ENCODE measurements at regions not wholly inside any gene's neighbourhood (a gene's known extent, or its start where the extent isn't known, plus 50 kb on each side); places are given as distances from the start of the nearest gene placed in this dataset.

DNA sequence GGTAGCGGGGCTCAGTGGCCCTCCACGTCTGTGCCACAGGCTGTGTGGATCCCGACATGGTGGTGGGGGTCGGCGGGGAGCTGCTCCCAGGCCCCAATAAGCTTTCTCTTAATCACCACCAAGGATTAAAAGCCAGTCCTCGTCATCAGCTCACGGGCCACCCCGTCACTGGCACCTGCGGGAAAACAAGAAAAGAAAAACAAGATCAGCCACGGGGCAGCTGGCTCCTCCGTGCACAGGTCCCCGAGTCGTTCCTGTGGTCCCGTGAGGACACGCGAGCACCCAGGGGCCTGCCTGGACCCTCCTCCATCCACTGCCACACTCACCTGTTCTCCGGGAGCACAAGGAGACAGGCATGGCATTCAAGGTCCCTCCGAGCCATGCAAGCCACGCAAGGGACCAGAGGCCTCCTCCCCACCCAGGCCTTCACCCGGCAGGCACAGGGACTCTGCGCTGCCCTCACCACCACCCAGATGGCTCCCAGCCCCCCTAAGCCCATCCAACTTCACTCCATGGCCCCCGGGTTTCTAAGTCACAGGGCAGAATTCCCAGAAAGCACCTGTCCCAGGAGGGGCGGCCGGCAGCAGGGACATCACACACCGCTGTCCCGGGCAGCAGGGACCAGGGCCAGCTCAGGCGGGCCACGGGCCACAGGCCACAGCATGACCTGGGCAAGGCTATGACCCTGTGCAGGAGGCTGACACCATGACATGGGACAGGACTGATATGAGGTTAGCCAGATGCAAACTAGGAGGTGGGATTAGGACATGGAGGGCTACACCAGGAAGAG lies 72.0 kb downstream of the NCOR2 start:
- no peaks in the 10 kb centered on the region for H3K79me2 ChIP-seq (ENCODE audit: insufficient read depth, low read depth, low read length)
- no peak overlapping the region for H3K4me3 ChIP-seq (ENCODE audit: low read depth, low read length, poor library complexity, severe bottlenecking)
- intact Hi-C loops (cut with micrococcal nuclease; ENCODE audit: unreplicated experiment), result no loop called here
- H4K20me1 ChIP-seq (ENCODE audit: insufficient read depth, low read length), result peaks cover 18% of the 10 kb centered on the region; the same call in 1 of the 2 replicates
- H3K4me2 ChIP-seq (ENCODE audit: low read length), result no peak overlapping the region
- ChIA-PET POLR2A (no interaction called here), CTCF (ENCODE audit: unreplicated experiment) (no interaction called here)
- no peak for TF ChIP-seq EZH2phosphoT487 (IDR thresholded peaks at IDR 0.05; ENCODE audit: borderline replicate concordance, low read depth, low read length)
- TF ChIP-seq, protein P1, sequence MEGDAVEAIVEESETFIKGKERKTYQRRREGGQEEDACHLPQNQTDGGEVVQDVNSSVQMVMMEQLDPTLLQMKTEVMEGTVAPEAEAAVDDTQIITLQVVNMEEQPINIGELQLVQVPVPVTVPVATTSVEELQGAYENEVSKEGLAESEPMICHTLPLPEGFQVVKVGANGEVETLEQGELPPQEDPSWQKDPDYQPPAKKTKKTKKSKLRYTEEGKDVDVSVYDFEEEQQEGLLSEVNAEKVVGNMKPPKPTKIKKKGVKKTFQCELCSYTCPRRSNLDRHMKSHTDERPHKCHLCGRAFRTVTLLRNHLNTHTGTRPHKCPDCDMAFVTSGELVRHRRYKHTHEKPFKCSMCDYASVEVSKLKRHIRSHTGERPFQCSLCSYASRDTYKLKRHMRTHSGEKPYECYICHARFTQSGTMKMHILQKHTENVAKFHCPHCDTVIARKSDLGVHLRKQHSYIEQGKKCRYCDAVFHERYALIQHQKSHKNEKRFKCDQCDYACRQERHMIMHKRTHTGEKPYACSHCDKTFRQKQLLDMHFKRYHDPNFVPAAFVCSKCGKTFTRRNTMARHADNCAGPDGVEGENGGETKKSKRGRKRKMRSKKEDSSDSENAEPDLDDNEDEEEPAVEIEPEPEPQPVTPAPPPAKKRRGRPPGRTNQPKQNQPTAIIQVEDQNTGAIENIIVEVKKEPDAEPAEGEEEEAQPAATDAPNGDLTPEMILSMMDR (conservative IDR thresholded peaks at IDR 0.05; ENCODE audit: low read length), result no peak
- no TSS peak for BruUV-seq (replicated peaks)
- no peaks in the 10 kb centered on the region for H3K9me2 ChIP-seq (ENCODE audit: insufficient read depth, low read length)
- H2AFZ ChIP-seq (ENCODE audit: low read length), result no peak overlapping the region
- no peak overlapping the region for H3K27ac ChIP-seq (ENCODE audit: low read depth, low read length, poor library complexity, severe bottlenecking)
- peaks cover 17% of the 10 kb centered on the region for H3K4me1 ChIP-seq (ENCODE audit: insufficient read depth, low read length, poor library complexity, severe bottlenecking)
- DNase-seq (ENCODE audit: low spot score), result no peak
- H3K9me3 ChIP-seq (ENCODE audit: low read length), result no peaks in the 10 kb centered on the region
- peaks cover 8% of the 10 kb centered on the region; the same call in 1 of the 2 replicates for H3K36me3 ChIP-seq (ENCODE audit: insufficient read depth, low read length)

DNA sequence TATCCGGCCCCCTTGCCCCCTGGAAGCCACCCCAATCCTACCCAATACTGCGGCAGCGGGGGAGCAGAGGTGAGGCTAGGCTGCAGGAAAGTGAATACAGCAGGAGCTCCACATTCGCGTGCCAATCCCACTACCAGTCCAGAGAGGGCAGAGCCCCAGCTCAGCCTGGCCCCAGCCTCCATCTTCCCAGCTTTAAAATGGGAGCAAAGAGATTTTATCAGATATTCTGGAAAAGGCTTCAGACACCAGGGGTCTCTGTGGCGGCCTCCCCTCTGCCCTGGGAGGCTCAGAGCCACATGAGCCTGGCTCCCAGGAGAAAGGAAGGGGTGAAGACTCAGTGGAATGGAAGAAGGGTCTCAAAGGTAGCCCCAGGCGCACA lies 72.7 kb downstream of the NCOR2 start:
- H3K27ac ChIP-seq (ENCODE audit: low read depth, low read length, poor library complexity, severe bottlenecking), result no peak overlapping the region
- TF ChIP-seq, protein P1 (conservative IDR thresholded peaks at IDR 0.05; ENCODE audit: low read length), result no peak
- TF ChIP-seq EZH2phosphoT487 (IDR thresholded peaks at IDR 0.05; ENCODE audit: borderline replicate concordance, low read depth, low read length), result no peak
- no peaks in the 10 kb centered on the region for H3K9me3 ChIP-seq (ENCODE audit: low read length)
- CTCF ChIA-PET (ENCODE audit: unreplicated experiment), result no interaction called here
- no peak overlapping the region; the same call in 1 of the 2 replicates for H3K4me2 ChIP-seq (ENCODE audit: low read length)
- peaks cover 18% of the 10 kb centered on the region; the same call in 1 of the 2 replicates for H4K20me1 ChIP-seq (ENCODE audit: insufficient read depth, low read length)
- H2AFZ ChIP-seq (ENCODE audit: low read length), result no peak overlapping the region
- intact Hi-C loops (cut with micrococcal nuclease; ENCODE audit: unreplicated experiment), result no loop called here
- no peaks in the 10 kb centered on the region for H3K79me2 ChIP-seq (ENCODE audit: insufficient read depth, low read depth, low read length)
- POLR2A ChIA-PET, result no interaction called here
- no peak overlapping the region for H3K4me3 ChIP-seq (ENCODE audit: low read depth, low read length, poor library complexity, severe bottlenecking)
- peaks cover 8% of the 10 kb centered on the region; the same call in 1 of the 2 replicates for H3K36me3 ChIP-seq (ENCODE audit: insufficient read depth, low read length)
- peaks cover 17% of the 10 kb centered on the region for H3K4me1 ChIP-seq (ENCODE audit: insufficient read depth, low read length, poor library complexity, severe bottlenecking)
- no peak for DNase-seq (ENCODE audit: low spot score)
- H3K9me2 ChIP-seq (ENCODE audit: insufficient read depth, low read length), result no peaks in the 10 kb centered on the region
- BruUV-seq (replicated peaks), result no TSS peak

Data from OCI-LY7 (cell line).